PFSK-1 (cell line): ENCODE measurements at regions not wholly inside any gene's neighbourhood (a gene's known extent, or its start where the extent isn't known, plus 50 kb on each side); places are given as distances from the start of the nearest gene placed in this dataset.

Experiments
- FOXP2 ChIP-seq: optimal IDR thresholded peaks from 2 replicates; pipeline ENCODE3; 2011; ENCODE audit warnings: borderline replicate concordance, control low read depth, inconsistent platforms; ENCODE audit not compliant: insufficient read depth; ENCODE audit errors: extremely low read length, extremely low read depth
- POLR2AphosphoS5 ChIP-seq: IDR thresholded peaks from 2 replicates; pipeline ENCODE4 v1.6.1; 2012; ENCODE audit warnings: low read depth, mild to moderate bottlenecking, control low read depth, low read length, moderate library complexity
- SIN3A ChIP-seq: IDR thresholded peaks from 2 replicates; pipeline ENCODE4 v1.6.1; 2012; ENCODE audit warnings: mild to moderate bottlenecking, low read length, moderate library complexity, borderline replicate concordance; ENCODE audit not compliant: insufficient read depth
- TAF1 ChIP-seq: IDR thresholded peaks from 2 replicates; pipeline ENCODE4 v1.6.1; 2012; ENCODE audit warnings: low read length, control low read depth, borderline replicate concordance; ENCODE audit not compliant: insufficient read depth
- TF ChIP-seq, protein P1 (sequence below), 2 experiments: IDR thresholded peaks; 2 replicates each; pipeline versions ENCODE4 v1.6.1 to v1.8.0; 2011 to 2012; ENCODE audit warnings: low read depth in 2 of 2, low read length in 2 of 2, control low read depth in 1 of 2, inconsistent platforms in 1 of 2, mild to moderate bottlenecking in 1 of 2, moderate library complexity in 1 of 2; ENCODE audit not compliant: insufficient read depth in 1 of 2

DNA sequence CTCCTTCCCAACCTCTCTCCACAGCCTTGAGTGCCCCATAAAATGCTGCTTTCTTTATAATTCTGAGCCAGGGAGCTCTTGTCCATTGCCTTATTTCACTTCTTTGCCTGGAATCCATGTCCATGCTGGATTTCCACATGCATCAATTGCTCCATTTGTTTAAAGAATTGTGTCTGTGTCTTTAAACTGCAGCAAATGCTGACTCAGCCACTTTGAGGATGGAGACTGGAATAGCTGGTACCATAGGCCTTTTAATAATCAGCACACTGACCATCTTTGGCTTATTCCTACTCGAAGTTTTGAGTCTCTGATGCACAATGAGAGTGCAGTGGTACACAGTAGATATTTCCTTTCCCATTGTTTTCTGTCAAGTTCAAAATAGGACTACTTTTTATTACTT lies 318.8 kb downstream of the LRIG3 start:
- TF ChIP-seq FOXP2 = no peak

GRCh38 chr12:58602179-58602578 lies 318.1 kb downstream of the LRIG3 start:
- TF ChIP-seq POLR2AphosphoS5 (no peak), TAF1 (no peak), SIN3A (no peak), FOXP2 (no peak)
- TF ChIP-seq, protein P1, sequence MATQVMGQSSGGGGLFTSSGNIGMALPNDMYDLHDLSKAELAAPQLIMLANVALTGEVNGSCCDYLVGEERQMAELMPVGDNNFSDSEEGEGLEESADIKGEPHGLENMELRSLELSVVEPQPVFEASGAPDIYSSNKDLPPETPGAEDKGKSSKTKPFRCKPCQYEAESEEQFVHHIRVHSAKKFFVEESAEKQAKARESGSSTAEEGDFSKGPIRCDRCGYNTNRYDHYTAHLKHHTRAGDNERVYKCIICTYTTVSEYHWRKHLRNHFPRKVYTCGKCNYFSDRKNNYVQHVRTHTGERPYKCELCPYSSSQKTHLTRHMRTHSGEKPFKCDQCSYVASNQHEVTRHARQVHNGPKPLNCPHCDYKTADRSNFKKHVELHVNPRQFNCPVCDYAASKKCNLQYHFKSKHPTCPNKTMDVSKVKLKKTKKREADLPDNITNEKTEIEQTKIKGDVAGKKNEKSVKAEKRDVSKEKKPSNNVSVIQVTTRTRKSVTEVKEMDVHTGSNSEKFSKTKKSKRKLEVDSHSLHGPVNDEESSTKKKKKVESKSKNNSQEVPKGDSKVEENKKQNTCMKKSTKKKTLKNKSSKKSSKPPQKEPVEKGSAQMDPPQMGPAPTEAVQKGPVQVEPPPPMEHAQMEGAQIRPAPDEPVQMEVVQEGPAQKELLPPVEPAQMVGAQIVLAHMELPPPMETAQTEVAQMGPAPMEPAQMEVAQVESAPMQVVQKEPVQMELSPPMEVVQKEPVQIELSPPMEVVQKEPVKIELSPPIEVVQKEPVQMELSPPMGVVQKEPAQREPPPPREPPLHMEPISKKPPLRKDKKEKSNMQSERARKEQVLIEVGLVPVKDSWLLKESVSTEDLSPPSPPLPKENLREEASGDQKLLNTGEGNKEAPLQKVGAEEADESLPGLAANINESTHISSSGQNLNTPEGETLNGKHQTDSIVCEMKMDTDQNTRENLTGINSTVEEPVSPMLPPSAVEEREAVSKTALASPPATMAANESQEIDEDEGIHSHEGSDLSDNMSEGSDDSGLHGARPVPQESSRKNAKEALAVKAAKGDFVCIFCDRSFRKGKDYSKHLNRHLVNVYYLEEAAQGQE (IDR thresholded peaks at IDR 0.05; ENCODE audit: insufficient read depth in 1 of 2, low read depth in 2 of 2, low read length in 2 of 2) = no peak

GRCh38 chr12:58602736-58603135 lies 317.6 kb downstream of the LRIG3 start:
- TF ChIP-seq, protein P1 (IDR thresholded peaks at IDR 0.05; ENCODE audit: insufficient read depth in 1 of 2, low read depth in 2 of 2, low read length in 2 of 2) = no peak
- no peak for TF ChIP-seq FOXP2
- TF ChIP-seq POLR2AphosphoS5 = no peak
- TF ChIP-seq SIN3A = no peak
- no peak for TF ChIP-seq TAF1

- TF ChIP-seq, protein P1 (IDR thresholded peaks at IDR 0.05; ENCODE audit: insufficient read depth in 1 of 2, low read depth in 2 of 2, low read length in 2 of 2) = no peak
- TF ChIP-seq FOXP2 (no peak), SIN3A (no peak), TAF1 (no peak), POLR2AphosphoS5 (no peak)
Measured at GRCh38 chr12:58607805-58608204, 312.5 kb downstream of the LRIG3 start.

DNA sequence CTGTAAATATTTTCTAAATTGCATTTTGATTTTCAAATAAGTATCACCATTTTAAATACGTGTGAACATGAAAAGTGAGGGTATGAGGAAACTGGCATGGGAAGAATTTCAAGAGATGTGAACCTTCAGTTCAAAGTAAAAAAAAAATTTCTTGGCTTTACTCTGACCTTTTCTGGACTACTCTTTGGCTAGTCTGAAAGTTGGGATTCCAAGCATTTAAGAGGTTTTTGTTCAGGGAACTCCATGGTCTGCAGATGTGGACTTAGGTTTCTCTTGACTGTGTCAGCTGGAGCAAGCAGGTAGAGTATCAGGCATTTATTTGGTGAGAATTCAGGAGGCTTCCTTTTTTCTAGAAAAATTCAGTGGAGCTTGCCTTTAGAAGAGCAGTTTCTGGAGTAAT lies 311.6 kb downstream of the LRIG3 start:
- no peak for TF ChIP-seq POLR2AphosphoS5
- TF ChIP-seq, protein P1 (IDR thresholded peaks at IDR 0.05; ENCODE audit: insufficient read depth in 1 of 2, low read depth in 2 of 2, low read length in 2 of 2) = no peak
- no peak for TF ChIP-seq SIN3A
- TF ChIP-seq TAF1 = no peak
- TF ChIP-seq FOXP2 = no peak
